HS-27A (cell line): ENCODE measurements at regions not wholly inside any gene's neighbourhood (a gene's known extent, or its start where the extent isn't known, plus 50 kb on each side); places are given as distances from the start of the nearest gene placed in this dataset.

ENCODE experiments used
- DNase-seq: peaks from one replicate; pipeline ENCODE4 v3.0.0-alpha.2; 2012; ENCODE audit warnings: low read depth, missing footprints

- no peak for DNase-seq
These were observed 100.4 kb upstream of the FIGN start for GRCh38 chr2:163836167-163836566.

- DNase-seq: no peak
These were observed 99.0 kb upstream of the FIGN start for GRCh38 chr2:163834841-163835240.

GRCh38 chr2:163834221-163834620, 98.4 kb upstream of the FIGN start:
- no peak for DNase-seq

GRCh38 chr2:163828771-163829170, 93.0 kb upstream of the FIGN start:
- DNase-seq: no peak

GRCh38 chr2:163822033-163822432, 86.2 kb upstream of the FIGN start:
- DNase-seq: no peak

GRCh38 chr2:163812926-163813520, 77.2 kb upstream of the FIGN start:
- DNase-seq: no peak

- no peak for DNase-seq
These were observed 72.6 kb upstream of the FIGN start for GRCh38 chr2:163808406-163808805.

- no peak for DNase-seq
These were observed 66.5 kb upstream of the FIGN start for GRCh38 chr2:163802284-163802683.

GRCh38 chr2:163801486-163801885, 65.7 kb upstream of the FIGN start:
- no peak for DNase-seq

- DNase-seq: no peak
These were observed 65.2 kb upstream of the FIGN start for GRCh38 chr2:163800951-163801381.

GRCh38 chr2:163799807-163800206, 64.0 kb upstream of the FIGN start:
- no peak for DNase-seq

GRCh38 chr2:163794635-163795034, 58.8 kb upstream of the FIGN start:
- no peak for DNase-seq
